Naive thymus-derived CD4-positive, alpha-beta T cell (primary cell): ENCODE measurements at regions not wholly inside any gene's neighbourhood (a gene's known extent, or its start where the extent isn't known, plus 50 kb on each side); places are given as distances from the start of the nearest gene placed in this dataset.

Experiments used
- ATAC-seq: fragments of 150-1000 bp; cut with Tn5 transposase; 2 replicates; pipeline ENCODE4 v1.10.0; 2021; ENCODE audit warnings: mild to moderate bottlenecking, moderate library complexity
- CTCF ChIA-PET: fragments of 350-600 bp; sonication (Branson Sonifier 250); formaldehyde crosslinking; loops from one replicate; lab custom pipeline; 2021; ENCODE audit warnings: antibody characterized with exemption; lab: Charles Lee
- POLR2A ChIA-PET: fragments of 350-600 bp; sonication (Branson Sonifier 250); formaldehyde crosslinking; loops from one replicate; lab custom pipeline; 2021; ENCODE audit warnings: antibody characterized with exemption, inconsistent platforms; lab: Charles Lee
- DNase-seq, 9 donors: peaks; one replicate each; pipeline versions ENCODE4 v3.0.0 to v3.0.0-alpha.2; 2020 to 2022; ENCODE audit warnings: mixed read lengths in 1 of 9
- H3K27ac ChIP-seq: one replicate; pipeline ENCODE4 v1.7.0; 2013; ENCODE audit warnings: mild to moderate bottlenecking, low read depth, low read length, moderate library complexity
- H3K27me3 ChIP-seq, 2 donors: one replicate each; pipeline ENCODE4 v1.7.0; 2013; ENCODE audit warnings: low read length in 2 of 2, mild to moderate bottlenecking in 2 of 2, moderate library complexity in 2 of 2; ENCODE audit not compliant: control insufficient read depth in 2 of 2, insufficient read depth in 2 of 2
- H3K36me3 ChIP-seq, 3 experiments: 1 replicate in 2 of 3; 2 replicates in 1 of 3; pipeline ENCODE4 v1.7.0; 2013; ENCODE audit warnings: low read length in 3 of 3, mild to moderate bottlenecking in 3 of 3, moderate library complexity in 1 of 3; ENCODE audit not compliant: insufficient read depth in 3 of 3, control insufficient read depth in 2 of 3
- H3K4me1 ChIP-seq, 2 donors: one replicate each; pipeline ENCODE4 v1.7.0; 2013; ENCODE audit warnings: low read length in 2 of 2, mild to moderate bottlenecking in 2 of 2, moderate library complexity in 1 of 2; ENCODE audit not compliant: control insufficient read depth in 2 of 2, insufficient read depth in 2 of 2
- H3K4me3 ChIP-seq: 2 replicates; pipeline ENCODE4 v1.7.0; 2013; ENCODE audit warnings: mild to moderate bottlenecking, low read length
- H3K9me3 ChIP-seq, 3 experiments: 1 replicate in 2 of 3; 2 replicates in 1 of 3; pipeline ENCODE4 v1.7.0; 2013; ENCODE audit warnings: low read length in 3 of 3; ENCODE audit not compliant: control insufficient read depth in 2 of 3
- H3K27ac Mint-ChIP-seq, 9 donors: one replicate each; pipeline ENCODE4 v1.8.0; 2020 to 2022; ENCODE audit warnings: mixed read lengths in 9 of 9, mild to moderate bottlenecking in 8 of 9, moderate library complexity in 5 of 9, inconsistent platforms in 2 of 9
- H3K27me3 Mint-ChIP-seq, 5 donors: one replicate each; pipeline ENCODE4 v1.8.0; 2021 to 2022; ENCODE audit warnings: mixed read lengths in 5 of 5, mild to moderate bottlenecking in 1 of 5
- H3K36me3 Mint-ChIP-seq, 5 donors: one replicate each; pipeline ENCODE4 v1.8.0; 2020 to 2022; ENCODE audit warnings: mixed read lengths in 5 of 5, mild to moderate bottlenecking in 3 of 5, inconsistent platforms in 1 of 5
- H3K4me1 Mint-ChIP-seq, 7 donors: one replicate each; pipeline ENCODE4 v1.8.0; 2020 to 2022; ENCODE audit warnings: mixed read lengths in 7 of 7, mild to moderate bottlenecking in 3 of 7, inconsistent platforms in 1 of 7
- H3K4me3 Mint-ChIP-seq, 10 donors: one replicate each; pipeline ENCODE4 v1.8.0; 2020 to 2022; ENCODE audit warnings: mild to moderate bottlenecking in 10 of 10, mixed read lengths in 10 of 10, moderate library complexity in 6 of 10, inconsistent platforms in 2 of 10
- H3K9me3 Mint-ChIP-seq, 11 donors: one replicate each; pipeline ENCODE4 v1.8.0; 2020 to 2022; ENCODE audit warnings: mixed read lengths in 11 of 11, mild to moderate bottlenecking in 4 of 11, inconsistent platforms in 1 of 11, moderate library complexity in 1 of 11
- intact Hi-C, 2 donors: fragments of 100-400 bp; cut with micrococcal nuclease; formaldehyde crosslinking; loops; one replicate each; pipeline ENCODE4 v1.15.1; 2023

DNA sequence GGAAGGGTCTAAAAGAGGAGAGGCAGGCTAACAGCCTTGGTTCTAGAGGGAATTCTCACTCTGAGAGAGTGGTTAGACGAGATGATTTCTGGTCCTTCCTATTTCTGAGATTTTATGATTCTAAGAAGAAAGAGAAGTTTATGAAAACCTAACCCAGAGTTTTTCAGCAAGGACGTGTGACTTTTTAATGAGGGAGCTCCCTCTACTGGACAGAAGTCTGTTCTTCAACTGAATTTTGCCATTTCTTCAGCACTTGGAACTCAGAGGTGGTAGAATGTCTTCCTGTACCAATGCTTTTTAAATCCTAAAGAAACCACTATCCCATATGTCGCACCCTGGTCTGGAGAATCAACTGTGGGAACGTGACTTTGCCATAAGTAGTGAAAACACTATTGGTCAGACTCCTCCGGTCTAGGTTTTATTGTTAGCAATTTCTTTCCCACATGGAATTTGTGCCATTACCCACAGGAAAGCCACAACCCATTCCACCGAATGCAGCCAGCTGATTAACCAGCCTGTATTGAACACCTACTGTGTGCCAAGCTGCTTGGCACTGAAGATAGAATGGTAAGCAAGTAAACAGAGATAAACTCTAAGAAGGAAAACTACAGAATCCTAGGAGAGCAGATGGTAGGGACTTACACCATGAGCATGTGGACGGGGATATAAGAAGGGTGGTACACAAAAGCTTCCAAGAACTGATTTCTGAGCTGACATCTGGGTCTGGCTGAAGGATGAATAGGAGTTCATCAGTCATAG is 199.5 kb upstream of the LMCD1 start:
- H3K27ac Mint-ChIP-seq: peak overlapping the region in 5 of 9 donors; percentile 10 to 63 (median 37)

DNA sequence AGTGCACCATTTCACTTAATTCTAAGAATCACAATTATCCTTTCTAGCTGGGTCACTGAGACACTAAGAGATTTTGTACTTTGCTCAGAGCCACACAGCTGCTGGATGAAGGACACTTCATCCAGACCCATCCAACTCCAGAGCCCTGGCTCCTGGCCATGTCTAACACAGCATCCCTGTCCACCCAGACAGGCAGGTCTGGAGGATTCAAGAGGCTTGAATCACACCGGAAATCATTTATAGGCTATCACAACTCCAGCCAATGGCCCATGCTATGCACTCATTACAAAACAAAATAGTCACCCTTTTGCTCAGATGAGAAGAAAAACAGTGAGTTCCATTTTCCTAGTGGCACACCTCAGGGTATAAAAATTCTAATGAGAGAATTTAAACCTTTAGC is 198.2 kb upstream of the LMCD1 start:
- CTCF ChIA-PET: interaction anchor here (2.7 kb wide), 1 partner anchor 114 kb away, joined by 14 read pairs; no protein-coding TSS in a partner anchor
- no peaks in the 10 kb centered on the region for H3K4me1 ChIP-seq

More for the DNA sequence above, 199.5 kb upstream of the LMCD1 start:
- no peaks in the 10 kb centered on the region for H3K4me1 ChIP-seq
- H3K27me3 Mint-ChIP-seq: peaks cover 0 to 4% (median 0%) of the 10 kb centered on the region in 5 donors
- no peaks in the 10 kb centered on the region for H3K9me3 ChIP-seq
- H3K36me3 Mint-ChIP-seq: no peaks in the 10 kb centered on the region
- H3K4me1 Mint-ChIP-seq: peaks cover 0 to 15% (median 9%) of the 10 kb centered on the region in 7 donors
- no peaks in the 10 kb centered on the region for H3K27me3 ChIP-seq
- ChIA-PET CTCF (interaction anchor here (0.7 to 2.7 kb wide), 7 partner anchors 12 to 502 kb away, joined by 3 to 14 read pairs (median 3); no protein-coding TSS in a partner anchor), POLR2A (no interaction called here)
- no peak overlapping the region for H3K4me3 Mint-ChIP-seq
- H3K4me3 ChIP-seq: no peak overlapping the region
- DNase-seq: peak in 7 of 9 donors; percentile 16 to 56 (median 44)
- intact Hi-C loops: loop anchor here in 1 of 2 donors (1.0 to 2.0 kb wide), 5 partner anchors 55 to 502 kb away; no protein-coding TSS in a partner anchor
- no peak overlapping the region for H3K27ac ChIP-seq
- H3K9me3 Mint-ChIP-seq: no peaks in the 10 kb centered on the region
- ATAC-seq: peak; percentile 50
- H3K36me3 ChIP-seq: no peaks in the 10 kb centered on the region

DNA sequence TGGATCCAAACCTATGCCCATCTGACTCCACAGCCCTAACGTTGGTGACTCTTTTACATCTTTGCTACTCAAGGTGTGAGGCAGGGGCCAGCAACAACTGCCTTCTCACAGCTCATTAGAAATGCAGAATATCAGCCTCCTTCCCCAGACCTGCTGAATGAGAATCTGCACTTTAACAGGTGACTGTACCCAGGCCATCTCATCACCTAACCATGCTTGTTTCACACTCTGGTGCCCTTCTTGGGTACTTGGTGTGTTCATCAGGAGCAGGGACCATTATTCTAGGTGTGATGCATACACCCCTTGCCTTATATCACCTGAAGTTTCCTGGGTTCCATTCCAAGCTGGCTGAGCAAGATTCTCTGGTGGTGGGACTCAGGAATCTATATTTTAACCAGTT is 196.3 kb upstream of the LMCD1 start:
- intact Hi-C loops: no loop called here
- Mint-ChIP-seq H3K4me1 (peaks cover 0 to 20% (median 9%) of the 10 kb centered on the region in 7 donors), H3K36me3 (peaks cover 0 to 3% (median 0%) of the 10 kb centered on the region in 5 donors), H3K4me3 (no peak overlapping the region), H3K27me3 (no peaks in the 10 kb centered on the region), H3K27ac (no peak overlapping the region), H3K9me3 (peaks cover 0 to 14% (median 3%) of the 10 kb centered on the region in 11 donors)
- ATAC-seq: no peak
- ChIA-PET CTCF (no interaction called here), POLR2A (no interaction called here)
- Histone ChIP-seq H3K27ac (no peak overlapping the region), H3K4me3 (no peak overlapping the region), H3K36me3 (no peaks in the 10 kb centered on the region), H3K27me3 (no peaks in the 10 kb centered on the region), H3K4me1 (no peaks in the 10 kb centered on the region), H3K9me3 (no peaks in the 10 kb centered on the region)
- DNase-seq: no peak

More for the DNA sequence above, 198.2 kb upstream of the LMCD1 start:
- H3K36me3 Mint-ChIP-seq: peaks cover 0 to 3% (median 0%) of the 10 kb centered on the region in 5 donors
- no peak overlapping the region for H3K4me3 Mint-ChIP-seq
- H3K27ac ChIP-seq: no peak overlapping the region
- no peaks in the 10 kb centered on the region for H3K36me3 ChIP-seq
- no peak for ATAC-seq
- DNase-seq: no peak
- H3K9me3 Mint-ChIP-seq: peaks cover 0 to 10% (median 0%) of the 10 kb centered on the region in 11 donors
- no peak overlapping the region for H3K27ac Mint-ChIP-seq
- peaks cover 0 to under 1% (median 0%) of the 10 kb centered on the region in 5 donors for H3K27me3 Mint-ChIP-seq
- POLR2A ChIA-PET: no interaction called here
- no peaks in the 10 kb centered on the region for H3K27me3 ChIP-seq
- peaks cover 0 to 20% (median 9%) of the 10 kb centered on the region in 7 donors for H3K4me1 Mint-ChIP-seq
- H3K4me3 ChIP-seq: no peak overlapping the region
- intact Hi-C loops: loop anchor here in 1 of 2 donors (2.0 kb wide), 1 partner anchor 53 kb away; no protein-coding TSS in a partner anchor
- no peaks in the 10 kb centered on the region for H3K9me3 ChIP-seq

DNA sequence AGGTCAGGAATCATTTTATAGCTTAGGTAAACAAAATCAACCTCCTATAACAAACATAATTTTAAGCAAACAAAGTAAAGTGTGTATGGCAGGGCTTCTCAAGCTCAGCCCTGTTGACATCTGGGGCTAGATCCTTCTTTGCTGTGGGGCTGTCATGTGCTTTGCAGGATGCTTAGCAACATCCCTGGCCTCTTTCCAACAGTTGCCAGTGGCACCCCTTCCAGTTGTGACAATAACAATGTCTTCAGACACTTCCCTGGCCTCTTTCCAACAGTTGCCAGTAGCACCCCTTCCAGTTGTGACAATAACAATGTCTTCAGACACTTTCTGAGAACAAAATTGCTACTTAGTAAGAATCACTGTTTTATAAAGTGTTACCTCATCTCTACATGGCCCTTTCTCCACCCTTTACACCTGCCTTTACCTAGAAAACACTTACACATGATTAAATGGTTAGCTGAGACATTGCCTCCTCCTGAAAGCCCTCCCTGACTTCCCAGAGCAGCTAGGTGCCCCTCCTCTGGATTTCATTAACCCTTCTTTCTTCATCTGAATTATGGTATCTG is 194.0 kb upstream of the LMCD1 start:
- H3K27me3 ChIP-seq: no peaks in the 10 kb centered on the region
- Mint-ChIP-seq H3K36me3 (peaks cover 0 to 3% (median 0%) of the 10 kb centered on the region in 5 donors), H3K27ac (peak overlapping the region in 2 of 9 donors; percentile 27 to 45), H3K9me3 (peaks cover 0 to 14% (median 3%) of the 10 kb centered on the region in 11 donors), H3K4me1 (peaks cover 0 to 11% (median 0%) of the 10 kb centered on the region in 7 donors), H3K4me3 (no peak overlapping the region), H3K27me3 (no peaks in the 10 kb centered on the region)
- H3K4me3 ChIP-seq: no peak overlapping the region
- no peaks in the 10 kb centered on the region for H3K36me3 ChIP-seq
- intact Hi-C loops: no loop called here
- ChIA-PET CTCF (no interaction called here), POLR2A (no interaction called here)
- H3K4me1 ChIP-seq: no peaks in the 10 kb centered on the region
- no peaks in the 10 kb centered on the region for H3K9me3 ChIP-seq
- ATAC-seq: peak; percentile 41
- no peak overlapping the region for H3K27ac ChIP-seq
- DNase-seq: peak in 5 of 9 donors; percentile 2 to 19 (median 16)

DNA sequence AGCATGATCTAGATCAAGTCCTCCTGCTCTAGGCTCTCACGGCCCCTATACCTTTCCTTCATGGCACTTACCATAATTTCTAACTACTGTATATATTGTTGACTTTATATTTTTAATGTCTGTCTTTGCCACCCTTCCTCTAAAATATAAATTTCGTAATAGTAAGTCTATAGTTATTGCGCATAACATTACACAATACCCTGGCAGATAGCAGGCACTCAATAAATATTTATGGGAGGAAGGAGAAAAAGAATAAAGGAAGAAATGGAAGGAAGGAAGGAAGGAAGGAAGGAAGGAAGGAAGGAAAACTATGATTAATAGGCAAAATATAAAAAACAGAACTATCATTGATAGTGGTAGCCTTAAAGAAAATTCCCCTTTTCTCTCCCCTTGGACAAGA is 190.3 kb upstream of the LMCD1 start:
- DNase-seq: no peak
- Histone ChIP-seq H3K27me3 (no peaks in the 10 kb centered on the region), H3K9me3 (no peaks in the 10 kb centered on the region), H3K4me1 (no peaks in the 10 kb centered on the region), H3K27ac (no peak overlapping the region), H3K36me3 (no peaks in the 10 kb centered on the region), H3K4me3 (no peak overlapping the region)
- intact Hi-C loops: no loop called here
- peaks cover 0 to 11% (median 0%) of the 10 kb centered on the region in 7 donors for H3K4me1 Mint-ChIP-seq
- peaks cover 0 to 3% (median 0%) of the 10 kb centered on the region in 5 donors for H3K36me3 Mint-ChIP-seq
- peaks cover 0 to 14% (median 3%) of the 10 kb centered on the region in 11 donors for H3K9me3 Mint-ChIP-seq
- no peak overlapping the region for H3K27ac Mint-ChIP-seq
- no peak overlapping the region for H3K4me3 Mint-ChIP-seq
- H3K27me3 Mint-ChIP-seq: no peaks in the 10 kb centered on the region
- POLR2A ChIA-PET: no interaction called here
- CTCF ChIA-PET: no interaction called here
- ATAC-seq: no peak

DNA sequence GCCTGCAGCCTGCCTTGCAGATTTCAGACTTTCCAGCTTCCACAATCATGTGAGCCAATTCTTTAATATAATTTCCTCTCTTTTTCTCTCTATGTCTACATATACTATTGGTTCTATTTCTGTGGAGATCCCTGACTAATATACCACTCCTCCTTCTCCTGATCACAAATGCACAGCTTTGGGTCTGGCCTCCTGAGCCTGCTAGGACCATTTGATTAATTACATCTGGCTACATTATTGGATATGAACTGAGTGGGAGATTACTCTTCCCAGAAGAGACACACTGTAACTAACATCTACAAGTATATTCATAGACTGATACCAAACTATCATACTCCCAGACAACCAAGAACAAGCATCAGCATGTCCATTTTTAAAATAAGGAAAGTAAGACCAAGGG is 188.9 kb upstream of the LMCD1 start:
- CTCF ChIA-PET: no interaction called here
- ATAC-seq (no peak), DNase-seq (no peak)
- H3K27me3 Mint-ChIP-seq: no peaks in the 10 kb centered on the region
- H3K27ac ChIP-seq: no peak overlapping the region
- intact Hi-C loops: no loop called here
- H3K27ac Mint-ChIP-seq: no peak overlapping the region
- no peak overlapping the region for H3K4me3 Mint-ChIP-seq
- no peak overlapping the region for H3K4me3 ChIP-seq
- no peaks in the 10 kb centered on the region for H3K36me3 ChIP-seq
- POLR2A ChIA-PET: no interaction called here
- H3K4me1 Mint-ChIP-seq: peaks cover 0 to 4% (median 0%) of the 10 kb centered on the region in 7 donors
- no peaks in the 10 kb centered on the region for H3K9me3 ChIP-seq
- H3K36me3 Mint-ChIP-seq: peaks cover 0 to 3% (median 0%) of the 10 kb centered on the region in 5 donors
- H3K4me1 ChIP-seq: no peaks in the 10 kb centered on the region
- no peaks in the 10 kb centered on the region for H3K27me3 ChIP-seq
- peaks cover 0 to 10% (median 3%) of the 10 kb centered on the region in 11 donors for H3K9me3 Mint-ChIP-seq
